ENCODE measurements at regions not wholly inside any gene's neighbourhood (a gene's known extent, or its start where the extent isn't known, plus 50 kb on each side); places are given as distances from the start of the nearest gene placed in this dataset.
"Not testable (repeated sequence)": the region's sequence is repeated elsewhere in the genome, so short reads cannot be mapped to it uniquely, and the experiment has no call there.

DNA sequence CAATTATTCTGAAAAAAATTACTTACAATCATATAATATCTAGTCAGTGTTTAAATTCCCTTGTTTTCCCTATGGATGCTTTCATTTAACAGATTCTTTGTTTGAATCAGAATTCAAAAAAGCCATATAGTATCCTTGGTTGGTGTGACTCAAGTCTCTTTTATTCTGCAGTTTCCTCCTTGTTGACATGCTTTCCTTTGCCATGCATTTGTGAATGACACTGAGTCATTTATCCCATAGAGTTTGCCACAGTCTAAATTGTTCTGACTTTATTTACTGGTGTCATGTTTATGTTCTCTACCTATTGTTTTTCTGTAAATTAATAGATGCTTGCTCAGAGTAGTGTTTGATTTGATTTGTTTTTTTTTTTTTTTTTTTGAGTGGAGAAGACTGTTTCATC lies 893.8 kb upstream of the SLC10A2 start:
- DNase-seq: no peak

DNA sequence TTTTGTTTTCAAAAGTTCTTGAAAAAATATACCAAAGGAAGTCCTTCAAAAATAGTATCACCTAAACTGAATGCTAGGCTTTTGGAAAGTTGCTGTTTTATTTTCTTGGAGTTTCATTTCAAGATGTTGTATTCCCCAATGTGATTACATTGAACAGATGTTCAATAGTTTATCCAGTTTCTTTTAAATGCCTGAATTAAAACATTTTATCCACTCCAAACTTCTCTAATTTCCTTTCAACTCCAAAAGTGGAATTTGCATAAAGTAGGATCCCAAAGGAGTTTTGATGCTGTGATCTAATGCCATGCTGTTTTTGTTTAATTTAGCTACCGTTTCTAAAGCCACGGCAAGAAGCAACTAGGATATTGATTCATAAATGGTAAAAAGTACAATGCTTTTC lies 892.5 kb upstream of the SLC10A2 start:
- no peak for DNase-seq

DNA sequence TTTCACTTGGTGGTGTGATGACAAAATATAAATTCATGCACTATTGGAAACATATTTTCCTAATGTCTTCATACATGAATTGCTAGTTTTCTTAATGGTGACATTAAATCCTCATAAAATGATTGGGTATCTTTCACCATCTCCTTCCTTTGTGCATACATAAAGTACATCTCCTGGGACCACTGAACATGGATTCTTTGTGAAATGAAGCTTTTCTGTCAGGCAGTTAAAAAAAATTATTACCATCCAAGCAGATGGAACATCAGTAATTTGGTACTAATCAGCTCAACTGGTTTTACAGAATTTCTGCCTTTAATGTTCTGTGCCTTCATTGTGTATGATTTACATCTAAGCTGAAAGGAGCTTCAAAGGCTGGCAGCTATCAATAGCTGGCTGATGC lies 891.7 kb upstream of the SLC10A2 start:
- DNase-seq: no peak

DNA sequence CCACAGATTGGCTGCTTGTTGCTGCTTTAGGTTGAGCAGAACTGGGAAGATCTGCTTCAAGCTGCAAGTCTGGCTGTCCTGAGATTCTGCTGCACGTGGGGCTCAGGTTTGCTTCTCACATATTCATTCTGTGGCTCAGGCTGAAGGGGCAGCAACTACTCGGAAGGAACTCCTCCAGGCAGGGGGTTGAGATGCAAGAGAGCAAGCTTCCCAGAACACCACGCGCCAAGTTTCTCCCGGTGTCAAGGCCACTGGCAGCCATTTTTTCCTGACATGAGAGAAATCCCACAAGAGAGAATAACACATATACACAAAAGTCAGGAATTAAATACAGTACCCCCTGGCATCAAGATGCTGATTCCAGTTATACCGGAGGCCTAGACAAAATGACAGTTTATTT lies 887.6 kb upstream of the SLC10A2 start:
- no peak for DNase-seq

DNA sequence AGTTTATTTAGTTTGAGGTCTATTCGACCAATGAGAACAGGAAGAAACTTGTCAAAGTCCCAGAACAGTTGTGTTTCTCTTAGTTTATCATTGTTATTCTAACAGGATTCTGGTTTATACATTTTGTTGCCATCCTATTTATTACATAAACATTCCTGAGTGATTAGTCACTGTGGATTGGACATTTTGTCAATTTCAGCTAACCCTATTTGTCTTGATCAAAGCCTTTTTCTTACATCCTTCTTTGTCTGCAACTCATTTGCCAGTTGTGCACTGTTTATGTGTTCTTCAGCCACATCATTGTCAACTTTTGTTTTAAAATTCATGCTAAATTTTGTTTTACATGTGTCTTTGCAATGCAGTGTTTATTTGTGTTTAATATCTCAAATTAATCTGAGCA lies 886.0 kb upstream of the SLC10A2 start:
- DNase-seq: no peak

DNA sequence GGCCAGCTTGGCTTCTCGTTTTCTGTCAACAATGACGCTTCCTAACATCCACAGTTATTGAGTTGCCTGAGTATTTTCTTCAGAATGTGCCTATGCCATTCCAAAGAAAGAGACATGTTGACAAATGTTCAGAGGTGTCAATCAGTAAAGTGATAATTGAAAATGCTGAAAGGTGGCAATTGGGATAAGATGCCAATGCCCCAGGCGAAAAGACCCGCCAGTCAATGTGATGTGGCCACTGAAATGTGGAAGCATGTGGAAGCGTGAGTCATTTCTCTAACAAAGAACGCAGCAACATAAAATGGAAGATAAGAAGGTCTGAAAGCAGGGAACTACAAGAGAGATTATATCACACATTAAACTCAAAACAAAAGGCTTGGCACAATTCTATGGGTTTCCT lies 882.2 kb upstream of the SLC10A2 start:
- no peak for DNase-seq

DNA sequence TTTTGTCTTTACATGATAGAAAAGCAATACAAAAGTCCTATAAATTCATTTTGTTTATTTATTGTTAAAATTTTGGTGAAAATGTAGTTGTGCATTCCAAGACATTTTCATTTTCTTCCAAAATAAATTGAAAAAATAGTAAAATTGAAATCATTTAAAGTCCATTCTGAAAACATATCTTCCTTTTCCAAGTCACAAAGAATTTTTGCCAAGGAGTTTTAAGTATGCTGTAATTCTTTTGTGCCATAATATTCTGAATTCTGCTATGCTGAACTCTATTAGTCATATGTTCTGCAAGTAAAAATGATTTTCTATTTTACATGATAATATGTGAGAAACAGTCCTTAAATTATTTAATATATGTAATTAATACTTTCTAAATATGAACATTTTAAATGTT lies 879.6 kb upstream of the SLC10A2 start:
- no peak for DNase-seq

DNA sequence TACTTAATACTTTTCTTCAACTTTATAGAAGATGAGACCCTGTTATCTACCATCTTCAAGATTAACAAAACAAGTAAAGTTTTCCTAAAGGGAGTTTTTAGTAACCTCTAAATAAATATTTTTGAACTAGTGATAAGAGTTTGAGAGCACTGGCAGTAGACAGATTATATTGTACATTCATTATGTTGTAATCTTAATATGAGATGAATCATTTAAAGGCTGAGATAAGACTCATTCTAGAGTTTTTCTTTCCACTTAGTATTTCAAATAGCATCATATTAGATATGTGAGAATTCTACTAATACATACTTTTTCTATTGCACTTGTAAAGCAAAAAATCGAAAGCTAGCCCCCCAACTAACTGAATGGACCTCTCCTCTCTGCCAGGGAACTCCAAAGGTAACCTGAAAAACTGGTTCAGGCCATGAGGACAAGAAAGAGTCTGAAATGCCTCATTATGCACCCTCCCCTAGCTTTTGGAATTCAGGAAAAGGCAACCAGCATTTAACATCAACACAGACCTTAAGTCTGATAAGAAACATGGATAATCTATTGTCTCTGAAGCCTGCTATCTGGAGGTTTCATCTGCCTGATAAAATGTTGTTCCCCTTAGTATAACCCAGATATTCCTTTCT lies 875.4 kb upstream of the SLC10A2 start:
- no peak for DNase-seq

DNA sequence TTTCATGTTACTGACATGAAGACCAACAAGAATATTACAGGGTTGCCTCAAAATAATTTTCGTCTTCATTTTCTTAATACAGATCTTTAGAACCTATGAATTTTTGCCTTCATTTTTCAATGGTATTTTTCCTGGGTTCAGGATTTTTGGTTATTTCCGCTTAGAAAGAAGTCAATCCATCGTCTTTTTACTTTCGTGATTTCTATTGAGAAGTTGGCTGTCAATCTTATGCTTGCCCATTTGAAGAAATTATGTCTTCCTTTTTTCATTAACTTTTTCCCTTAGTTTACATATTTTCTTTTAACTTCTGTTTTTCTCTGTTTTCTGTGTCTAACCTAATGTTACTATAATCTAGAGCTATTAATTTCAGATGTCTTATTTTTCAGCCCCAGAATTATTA lies 868.9 kb upstream of the SLC10A2 start:
- no peak for DNase-seq

DNA sequence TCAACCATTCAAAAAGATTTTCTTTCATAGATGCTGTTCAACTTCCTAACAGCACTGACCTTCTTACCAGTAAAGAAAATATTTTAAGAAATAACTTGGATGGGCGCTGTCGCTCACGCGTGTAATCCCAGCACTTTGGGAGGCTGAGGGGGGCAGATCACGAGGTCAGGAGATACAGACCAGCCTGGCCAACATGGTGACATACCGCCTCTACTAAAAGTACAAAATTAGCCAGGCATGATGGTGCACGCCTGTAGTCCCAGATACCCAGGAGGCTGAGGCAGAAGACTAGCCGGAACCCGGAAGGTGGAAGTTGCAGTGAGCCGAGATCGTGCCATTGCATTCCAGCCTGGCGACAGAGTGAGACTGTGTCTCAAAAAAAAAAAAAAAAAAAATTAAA lies 865.7 kb upstream of the SLC10A2 start:
- no peak for DNase-seq

DNA sequence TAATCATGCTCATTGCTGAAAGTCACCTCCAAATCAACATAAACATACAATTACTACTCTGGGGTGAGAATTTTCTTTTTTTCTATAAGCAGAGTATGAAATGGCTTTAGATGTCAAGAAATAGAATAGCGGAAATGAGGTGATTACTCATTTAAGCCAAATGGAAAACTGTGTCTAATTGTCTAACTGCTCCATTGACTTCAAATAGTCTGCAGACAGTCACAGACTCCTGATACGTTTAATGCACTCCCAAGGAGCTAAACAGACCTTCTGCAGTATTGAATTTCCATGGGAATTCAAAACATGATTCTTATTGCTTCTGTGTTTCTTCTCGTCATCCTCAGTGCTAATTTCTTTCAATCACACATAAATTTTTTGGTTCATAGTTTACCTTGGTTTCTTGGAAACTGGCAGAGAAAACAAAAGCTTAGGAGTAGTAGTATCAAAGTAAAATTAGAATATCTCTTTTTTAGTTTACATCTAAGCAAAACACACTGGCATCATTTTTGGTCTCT lies 865.2 kb upstream of the SLC10A2 start:
- DNase-seq: no peak

DNA sequence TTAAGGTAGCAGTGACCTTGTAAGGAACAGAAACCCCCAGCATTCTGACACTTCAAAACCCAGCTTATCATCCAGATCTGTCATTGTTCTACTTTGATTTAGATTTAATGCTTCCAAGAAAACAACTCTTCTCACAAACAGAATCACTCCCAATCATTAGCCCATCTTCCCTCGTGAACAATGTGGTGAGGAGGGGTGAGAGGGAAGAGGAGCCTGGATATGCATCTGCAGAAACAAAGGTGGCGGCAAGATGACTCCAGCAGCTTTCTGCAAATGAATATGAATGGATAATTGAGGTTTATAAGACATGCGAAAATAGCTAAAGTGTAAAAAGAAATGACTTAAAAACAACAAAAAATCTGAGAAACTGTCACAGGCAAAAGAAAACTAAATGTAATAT lies 859.9 kb upstream of the SLC10A2 start:
- DNase-seq: no peak

DNA sequence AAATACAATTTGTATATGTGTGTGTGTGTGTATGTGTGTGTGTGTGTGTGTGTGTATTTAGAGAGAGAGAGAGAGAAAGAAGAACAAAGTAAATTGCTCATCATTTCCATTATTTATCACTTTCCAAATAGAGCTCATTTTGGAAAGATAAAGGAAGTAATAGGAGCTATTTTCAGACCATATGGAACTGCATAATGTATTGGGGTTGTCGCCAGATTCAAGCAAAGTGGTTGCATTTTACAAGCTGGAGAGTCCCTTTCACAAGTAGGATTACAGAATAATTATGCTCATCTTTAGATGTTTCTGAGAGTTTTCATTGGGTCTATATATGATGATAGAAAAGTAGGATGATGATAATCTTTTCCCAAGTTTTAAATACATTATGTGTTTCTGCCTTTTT lies 842.7 kb upstream of the SLC10A2 start:
- no peak for DNase-seq

DNA sequence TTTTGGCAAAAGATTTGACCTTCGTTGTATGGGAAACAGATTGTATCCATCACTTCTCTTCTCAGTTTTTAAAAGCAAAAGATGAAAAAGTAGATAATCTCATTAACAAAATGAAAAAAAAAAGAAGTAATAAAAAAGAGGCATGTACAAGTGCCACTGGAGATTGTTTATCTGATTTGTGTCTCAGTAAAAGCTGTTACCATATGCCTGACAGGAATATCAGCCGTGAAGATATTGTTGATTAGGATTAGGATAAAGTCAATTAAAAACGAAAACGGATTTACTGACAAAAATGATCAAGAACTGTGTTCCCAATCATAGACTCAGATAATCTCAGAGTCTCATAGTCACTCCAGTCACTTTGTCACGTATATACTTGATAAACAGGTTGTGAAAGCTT lies 842.1 kb upstream of the SLC10A2 start:
- no peak for DNase-seq

DNA sequence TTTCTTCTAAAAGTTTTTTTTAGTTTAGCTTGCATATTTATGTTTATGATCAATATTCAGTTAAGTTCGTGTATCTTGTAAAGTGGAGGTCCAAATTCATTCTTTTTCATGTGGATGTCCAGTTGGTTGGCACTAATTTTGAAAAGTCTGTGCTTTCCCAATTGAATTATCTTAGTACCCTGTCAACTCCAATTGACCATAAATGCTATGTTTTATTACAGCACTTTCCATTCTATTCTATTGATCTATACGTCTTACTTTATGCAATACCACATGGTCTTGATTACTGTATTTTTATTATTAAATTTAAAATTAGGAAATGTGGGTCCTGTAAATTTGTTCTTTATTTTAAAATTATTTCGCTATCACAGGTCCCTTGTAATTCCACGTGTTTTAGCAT lies 837.6 kb upstream of the SLC10A2 start:
- no peak for DNase-seq

DNA sequence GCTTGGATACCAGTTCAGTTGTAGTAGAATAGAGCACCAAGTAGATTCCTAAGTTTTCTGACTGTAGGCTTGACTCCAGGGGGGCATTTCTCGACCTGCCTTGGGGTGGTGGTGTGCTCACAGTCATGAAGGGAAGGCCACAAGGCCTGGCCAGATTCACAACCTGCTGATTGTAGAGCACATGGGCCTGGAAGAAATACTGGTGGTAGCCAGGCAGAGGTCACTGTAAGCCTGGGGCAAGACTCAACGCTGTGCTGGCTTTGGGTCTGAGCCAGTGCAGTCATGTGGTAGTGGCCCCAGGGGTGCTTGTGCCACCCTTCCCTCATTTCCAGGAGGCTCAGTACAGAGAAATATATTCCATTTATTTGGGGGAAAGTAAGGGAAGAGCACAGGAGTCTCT lies 832.3 kb upstream of the SLC10A2 start:
- no peak for DNase-seq

DNA sequence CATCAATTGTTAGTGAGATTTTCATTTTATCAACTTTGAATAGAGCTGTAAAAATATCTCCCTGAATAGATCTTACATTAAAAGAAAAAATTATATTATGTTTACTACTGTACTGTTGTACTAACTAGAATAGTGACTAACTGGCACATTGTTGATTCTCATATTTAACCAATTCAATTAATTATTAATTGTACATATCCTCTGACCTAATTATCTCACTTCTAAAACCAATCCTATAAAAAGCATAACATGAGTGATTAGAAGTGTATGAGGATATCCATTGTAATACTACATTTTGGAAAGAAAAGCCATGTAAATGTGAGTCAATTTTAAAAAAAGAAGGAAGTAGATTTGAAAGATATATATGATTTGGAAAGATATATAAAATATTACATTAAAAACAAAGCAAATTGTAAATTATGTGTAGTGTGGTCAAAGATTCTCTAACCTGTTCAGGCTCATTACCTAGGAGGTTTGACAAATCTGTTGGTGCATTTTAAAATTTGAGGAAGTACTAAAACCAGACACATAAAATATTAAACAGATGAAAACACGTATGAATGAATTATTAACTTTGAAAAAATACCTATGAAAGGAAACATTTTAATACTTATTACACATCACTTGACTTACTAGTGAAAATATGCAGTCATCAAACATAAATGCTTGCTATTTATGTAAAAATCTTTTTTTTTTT lies 829.8 kb upstream of the SLC10A2 start:
- DNase-seq: no peak

DNA sequence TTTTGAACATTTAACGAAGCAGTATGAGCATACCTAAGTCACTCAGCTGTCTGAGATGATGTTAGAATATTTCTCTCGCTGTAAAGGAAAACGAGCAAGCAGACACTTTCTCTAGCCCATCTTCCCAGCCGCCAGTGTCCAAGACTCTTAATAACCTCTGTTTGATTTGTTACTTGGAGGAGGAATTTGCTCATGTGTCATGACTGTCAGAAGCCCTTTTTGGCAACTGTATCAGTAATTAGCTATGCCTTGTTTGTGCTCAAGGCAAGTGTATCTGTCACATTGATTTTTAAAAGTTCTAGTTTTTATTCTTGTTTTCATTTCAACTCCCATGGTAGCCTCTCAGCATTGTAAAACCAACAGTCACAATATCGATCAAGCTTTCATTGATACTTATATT lies 828.4 kb upstream of the SLC10A2 start:
- DNase-seq: no peak

DNA sequence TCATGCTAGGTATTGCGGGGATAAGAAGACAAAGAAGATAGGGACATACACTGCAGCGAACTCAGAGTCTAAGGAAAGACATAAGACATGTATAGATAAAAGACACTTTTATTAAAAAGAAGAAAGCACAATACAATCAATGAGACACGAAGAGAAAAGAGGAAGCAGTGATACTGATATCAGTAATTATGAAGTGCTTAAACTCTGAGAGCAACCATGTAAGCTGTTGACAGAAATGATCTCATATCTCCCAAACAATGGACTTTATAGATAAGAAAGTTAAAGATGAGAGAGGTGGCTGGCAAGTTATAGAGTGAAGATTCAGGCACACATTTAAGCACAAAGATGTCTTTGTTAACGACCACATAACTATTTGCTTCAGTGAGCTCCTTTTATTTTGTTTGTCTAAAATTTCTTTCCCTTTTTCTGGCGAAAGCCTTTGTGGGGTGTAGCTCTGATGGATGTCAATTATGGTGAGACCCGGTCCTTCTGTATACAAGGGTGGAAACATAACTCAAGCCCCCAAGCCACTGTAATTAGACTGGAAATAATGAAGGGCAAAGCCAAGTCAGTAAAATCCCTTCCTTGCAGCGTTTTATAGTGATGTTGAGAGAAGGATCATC lies 818.0 kb upstream of the SLC10A2 start:
- no peak for DNase-seq

DNA sequence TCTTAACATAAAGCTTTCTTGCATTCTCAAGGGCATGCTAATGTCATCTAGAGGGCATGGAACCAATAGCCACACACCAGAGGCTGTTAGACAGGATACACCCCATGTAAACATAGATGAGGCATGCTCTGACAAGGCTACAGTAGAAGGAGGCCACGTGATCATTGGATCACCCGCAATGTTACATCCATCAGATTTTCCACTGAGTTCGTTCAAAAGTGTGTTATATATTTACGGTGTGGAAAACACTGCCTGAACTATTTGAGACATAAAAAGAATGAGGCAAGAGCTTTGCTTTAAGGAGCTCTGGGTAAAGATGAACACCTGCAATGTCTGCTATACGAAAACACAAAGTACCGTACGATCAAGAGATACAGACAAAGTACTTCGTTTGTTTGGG lies 817.5 kb upstream of the SLC10A2 start:
- no peak for DNase-seq

DNA sequence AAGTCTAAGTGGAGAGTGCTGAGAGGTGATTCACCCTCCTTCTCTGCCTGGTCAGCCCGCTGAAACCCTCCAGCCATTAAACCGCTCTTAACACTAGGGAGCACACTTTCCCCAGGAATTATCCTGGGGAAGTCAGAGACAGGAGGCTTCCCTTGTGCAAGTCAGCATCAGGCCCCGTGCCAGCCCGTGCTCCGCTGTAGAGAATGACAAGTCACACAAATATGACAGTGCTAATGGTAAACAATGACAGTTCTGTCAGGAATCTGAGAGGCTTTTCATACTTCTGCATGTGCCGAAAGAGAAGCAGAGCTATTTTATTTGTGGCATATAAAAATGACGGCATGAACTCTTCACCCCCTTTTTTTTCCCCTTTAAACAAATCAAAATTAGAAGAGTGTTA lies 816.9 kb upstream of the SLC10A2 start:
- peak; percentile 83 for DNase-seq

DNA sequence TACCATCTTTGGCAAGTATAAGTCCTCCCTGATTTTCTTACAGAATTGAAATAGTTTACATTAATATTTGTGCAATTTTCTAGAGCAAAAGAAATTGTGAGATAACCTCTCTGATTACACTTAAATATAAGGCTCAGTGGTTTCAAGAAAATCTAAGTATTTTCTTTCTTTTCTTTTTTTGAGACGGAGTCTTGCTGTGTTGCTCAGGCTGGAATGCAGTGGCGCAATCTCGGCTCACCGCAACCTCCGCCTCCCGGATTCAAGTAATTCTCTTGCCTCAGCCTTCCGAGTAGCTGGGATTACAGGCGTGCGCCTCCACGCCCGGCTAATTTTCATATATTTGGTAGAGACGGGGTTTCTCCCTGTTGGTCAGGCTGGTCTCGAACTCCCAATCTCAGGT lies 813.9 kb upstream of the SLC10A2 start:
- DNase-seq: not testable (repeated sequence)

DNA sequence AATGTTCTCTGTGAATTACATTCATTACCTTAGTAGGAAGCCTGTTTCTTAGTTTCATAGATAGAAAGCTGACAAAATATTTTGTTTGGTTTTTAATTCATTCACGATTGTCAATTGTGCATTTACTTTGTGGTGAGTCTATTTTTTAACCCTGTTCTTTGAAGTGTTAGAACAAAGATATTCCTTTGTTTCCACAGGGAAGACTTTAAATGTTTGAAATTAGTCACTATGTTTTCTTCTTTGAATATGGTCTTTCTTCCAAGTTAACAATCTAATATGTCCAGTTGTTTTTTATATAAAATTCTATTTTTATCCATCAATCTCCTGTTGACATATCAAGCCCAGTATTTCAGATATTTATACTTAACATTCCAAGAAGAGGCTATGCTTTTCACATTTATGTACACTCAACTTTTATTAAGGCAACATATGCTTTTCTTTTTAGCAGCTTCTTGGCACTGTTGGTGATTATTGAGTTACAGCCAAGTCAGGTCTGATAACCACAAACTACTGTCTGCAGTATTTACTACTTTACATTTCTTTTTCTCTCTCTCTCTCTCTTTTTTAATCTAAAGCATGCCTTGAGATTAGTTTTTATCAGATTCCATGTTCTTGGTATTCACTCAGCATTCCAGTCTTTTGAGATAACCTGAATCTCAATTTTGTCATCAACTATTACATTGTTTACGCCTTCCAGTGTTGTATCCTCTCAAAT lies 812.8 kb upstream of the SLC10A2 start:
- no peak for DNase-seq

DNA sequence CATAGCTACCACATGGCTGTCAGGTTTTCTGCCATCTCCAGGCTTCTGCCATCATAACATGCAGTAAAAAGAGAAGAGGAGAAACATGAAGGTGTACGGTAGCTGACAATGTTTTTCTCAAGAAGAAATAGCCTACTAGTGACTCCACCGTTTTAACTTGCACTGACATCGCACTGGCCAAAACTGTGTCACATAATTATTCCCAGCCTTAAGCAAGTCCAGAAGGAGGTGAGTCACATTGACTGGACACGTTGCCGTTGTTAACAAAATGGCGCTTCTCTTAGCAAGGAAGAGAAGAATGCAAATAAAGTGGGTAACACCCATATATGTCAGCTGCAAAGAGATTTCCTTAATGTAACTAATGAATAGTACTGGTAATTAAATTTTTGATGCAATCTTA lies 810.4 kb upstream of the SLC10A2 start:
- DNase-seq: no peak
